Endothelial cell (in vitro differentiated cells): ENCODE measurements at regions not wholly inside any gene's neighbourhood (a gene's known extent, or its start where the extent isn't known, plus 50 kb on each side); places are given as distances from the start of the nearest gene placed in this dataset.

Source experiments
- DNase-seq: peaks from one replicate; pipeline ENCODE4 v3.0.0; 2021; ENCODE audit warnings: low spot score
- H3K27ac Mint-ChIP-seq: one replicate; pipeline ENCODE4 v1.8.0; 2021; ENCODE audit warnings: mixed read lengths, inconsistent platforms; ENCODE audit not compliant: unreplicated experiment
- H3K27me3 Mint-ChIP-seq: one replicate; pipeline ENCODE4 v1.8.0; 2021; ENCODE audit warnings: mild to moderate bottlenecking, moderate library complexity, mixed read lengths, inconsistent platforms; ENCODE audit not compliant: unreplicated experiment
- H3K36me3 Mint-ChIP-seq: one replicate; pipeline ENCODE4 v1.8.0; 2021; ENCODE audit warnings: mild to moderate bottlenecking, low read depth, mixed read lengths, inconsistent platforms; ENCODE audit not compliant: unreplicated experiment
- H3K4me1 Mint-ChIP-seq: one replicate; pipeline ENCODE4 v1.8.0; 2021; ENCODE audit warnings: mild to moderate bottlenecking, mixed read lengths, inconsistent platforms; ENCODE audit not compliant: unreplicated experiment
- H3K4me3 Mint-ChIP-seq: one replicate; pipeline ENCODE4 v1.8.0; 2021; ENCODE audit warnings: mild to moderate bottlenecking, mixed read lengths, inconsistent platforms; ENCODE audit not compliant: unreplicated experiment
- H3K9me3 Mint-ChIP-seq: one replicate; pipeline ENCODE4 v1.8.0; 2021; ENCODE audit warnings: mixed read lengths, inconsistent platforms; ENCODE audit not compliant: unreplicated experiment
- CTCF ChIP-seq: fragments of 200-600 bp; sonication (generic); IDR thresholded peaks from one replicate; pipeline ENCODE4 v1.5.0; 2021; ENCODE audit warnings: antibody characterized with exemption; ENCODE audit not compliant: unreplicated experiment

GRCh38 chr4:164027805-164028204 is 533.3 kb downstream of the TMA16 start:
- Mint-ChIP-seq H3K36me3 (no peaks in the 10 kb centered on the region), H3K4me3 (no peak overlapping the region), H3K4me1 (no peaks in the 10 kb centered on the region), H3K27me3 (peaks cover 1% of the 10 kb centered on the region), H3K9me3 (no peaks in the 10 kb centered on the region), H3K27ac (no peak overlapping the region)
- TF ChIP-seq CTCF = no peak
- no peak for DNase-seq

- H3K4me1 Mint-ChIP-seq = no peaks in the 10 kb centered on the region
- no peak overlapping the region for H3K4me3 Mint-ChIP-seq
- no peak overlapping the region for H3K27ac Mint-ChIP-seq
- peaks cover 12% of the 10 kb centered on the region for H3K9me3 Mint-ChIP-seq
- TF ChIP-seq CTCF = no peak
- peaks cover 2% of the 10 kb centered on the region for H3K27me3 Mint-ChIP-seq
- peaks cover 8% of the 10 kb centered on the region for H3K36me3 Mint-ChIP-seq
- DNase-seq = no peak
Observed at GRCh38 chr4:164039482-164039881, 545.0 kb downstream of the TMA16 start.

GRCh38 chr4:164056426-164057142 is 562.1 kb downstream of the TMA16 start:
- no peak overlapping the region for H3K27ac Mint-ChIP-seq
- H3K4me3 Mint-ChIP-seq = no peak overlapping the region
- no peaks in the 10 kb centered on the region for H3K36me3 Mint-ChIP-seq
- TF ChIP-seq CTCF = no peak
- H3K27me3 Mint-ChIP-seq = no peaks in the 10 kb centered on the region
- H3K9me3 Mint-ChIP-seq = no peaks in the 10 kb centered on the region
- no peaks in the 10 kb centered on the region for H3K4me1 Mint-ChIP-seq
- DNase-seq = no peak

- Mint-ChIP-seq H3K27ac (no peak overlapping the region), H3K4me1 (no peaks in the 10 kb centered on the region), H3K4me3 (no peak overlapping the region), H3K36me3 (no peaks in the 10 kb centered on the region), H3K9me3 (no peaks in the 10 kb centered on the region), H3K27me3 (no peaks in the 10 kb centered on the region)
- TF ChIP-seq CTCF = no peak
- DNase-seq = no peak
Observed at GRCh38 chr4:164058776-164059445, 564.4 kb downstream of the TMA16 start.

- no peaks in the 10 kb centered on the region for H3K4me1 Mint-ChIP-seq
- no peaks in the 10 kb centered on the region for H3K36me3 Mint-ChIP-seq
- H3K4me3 Mint-ChIP-seq = no peak overlapping the region
- H3K9me3 Mint-ChIP-seq = no peaks in the 10 kb centered on the region
- H3K27ac Mint-ChIP-seq = no peak overlapping the region
- DNase-seq = no peak
- H3K27me3 Mint-ChIP-seq = no peaks in the 10 kb centered on the region
- TF ChIP-seq CTCF = no peak
Observed at GRCh38 chr4:164060456-164060855, 566.0 kb downstream of the TMA16 start.
